PC-9 (cell line): ENCODE measurements at regions not wholly inside any gene's neighbourhood (a gene's known extent, or its start where the extent isn't known, plus 50 kb on each side); places are given as distances from the start of the nearest gene placed in this dataset.

Experiments
- EZH2 ChIP-seq: fragments of 200-600 bp; sonication (generic); IDR thresholded peaks from 2 replicates; pipeline ENCODE4 v1.8.0; 2017; ENCODE audit warnings: antibody characterized with exemption, low read depth
- TF ChIP-seq, protein P1 (sequence below): fragments of 200-600 bp; sonication (generic); conservative IDR thresholded peaks from 2 replicates; pipeline ENCODE4 v1.6.1; 2017; ENCODE audit warnings: mixed run types, antibody characterized with exemption, mild to moderate bottlenecking, moderate library complexity

DNA sequence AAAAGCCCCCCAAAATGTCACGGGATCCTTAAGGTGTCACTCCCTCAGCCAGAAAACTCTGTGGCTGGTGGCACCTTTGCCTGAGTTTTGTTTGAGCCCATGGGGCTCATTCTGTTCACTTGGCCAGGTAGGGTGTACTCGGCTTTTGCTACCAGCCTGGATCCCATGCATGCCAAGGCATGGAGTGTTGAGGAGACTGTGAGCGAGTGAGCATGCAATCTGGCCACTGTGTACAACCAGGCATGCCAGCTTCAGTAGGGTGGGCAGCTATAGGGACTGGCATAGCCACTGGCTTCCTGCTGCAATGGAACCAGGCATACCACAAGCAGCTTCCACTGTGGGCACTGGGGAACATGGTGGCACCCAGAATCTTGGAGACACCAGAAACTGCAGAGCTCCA, 436.0 kb upstream of the GRM3 start:
- TF ChIP-seq, protein P1, sequence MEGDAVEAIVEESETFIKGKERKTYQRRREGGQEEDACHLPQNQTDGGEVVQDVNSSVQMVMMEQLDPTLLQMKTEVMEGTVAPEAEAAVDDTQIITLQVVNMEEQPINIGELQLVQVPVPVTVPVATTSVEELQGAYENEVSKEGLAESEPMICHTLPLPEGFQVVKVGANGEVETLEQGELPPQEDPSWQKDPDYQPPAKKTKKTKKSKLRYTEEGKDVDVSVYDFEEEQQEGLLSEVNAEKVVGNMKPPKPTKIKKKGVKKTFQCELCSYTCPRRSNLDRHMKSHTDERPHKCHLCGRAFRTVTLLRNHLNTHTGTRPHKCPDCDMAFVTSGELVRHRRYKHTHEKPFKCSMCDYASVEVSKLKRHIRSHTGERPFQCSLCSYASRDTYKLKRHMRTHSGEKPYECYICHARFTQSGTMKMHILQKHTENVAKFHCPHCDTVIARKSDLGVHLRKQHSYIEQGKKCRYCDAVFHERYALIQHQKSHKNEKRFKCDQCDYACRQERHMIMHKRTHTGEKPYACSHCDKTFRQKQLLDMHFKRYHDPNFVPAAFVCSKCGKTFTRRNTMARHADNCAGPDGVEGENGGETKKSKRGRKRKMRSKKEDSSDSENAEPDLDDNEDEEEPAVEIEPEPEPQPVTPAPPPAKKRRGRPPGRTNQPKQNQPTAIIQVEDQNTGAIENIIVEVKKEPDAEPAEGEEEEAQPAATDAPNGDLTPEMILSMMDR = no peak
- TF ChIP-seq EZH2 = no peak
